Breast epithelium (tissue), 4 donors: ENCODE measurements at regions not wholly inside any gene's neighbourhood (a gene's known extent, or its start where the extent isn't known, plus 50 kb on each side); places are given as distances from the start of the nearest gene placed in this dataset.
"Not testable (repeated sequence)": the region's sequence is repeated elsewhere in the genome, so short reads cannot be mapped to it uniquely, and the experiment has no call there.

Experiments
- DNase-seq, 2 donors: peaks; one replicate each; pipeline ENCODE4 v3.0.0-alpha.2; 2019; ENCODE audit warnings: low spot score in 2 of 2
- H3K27ac ChIP-seq, 2 donors: fragments of 200-600 bp; sonication (generic) in 1 of 2; one replicate each; pipeline ENCODE4 v1.5.1; 2016 to 2019; ENCODE audit warnings: mild to moderate bottlenecking in 1 of 2
- H3K27me3 ChIP-seq, 2 donors: fragments of 200-600 bp; sonication (generic) in 1 of 2; one replicate each; pipeline versions ENCODE4 v1.5.1 to v1.6.0; 2017 to 2019; ENCODE audit warnings: control low read depth in 1 of 2, mild to moderate bottlenecking in 1 of 2
- H3K36me3 ChIP-seq: fragments of 200-600 bp; one replicate; pipeline ENCODE4 v1.5.1; 2019
- H3K4me1 ChIP-seq, 2 donors: fragments of 200-600 bp; sonication (generic); one replicate each; pipeline ENCODE4 v1.5.1; 2016 to 2019; ENCODE audit warnings: control low read depth in 1 of 2
- H3K4me3 ChIP-seq, 3 donors: fragments of 200-600 bp; sonication (generic); 1 replicate in 2 of 3; 2 replicates in 1 of 3; pipeline ENCODE4 v1.5.1; 2016 to 2019; ENCODE audit warnings: mild to moderate bottlenecking in 3 of 3, moderate library complexity in 2 of 3
- H3K9me3 ChIP-seq, 2 donors: fragments of 200-600 bp; sonication (generic) in 1 of 2; one replicate each; pipeline ENCODE4 v1.5.1; 2016 to 2019; ENCODE audit warnings: control low read depth in 1 of 2
- CTCF ChIP-seq, 3 donors: fragments of 450-650 bp; IDR thresholded peaks; one replicate each; pipeline ENCODE4 v1.5.1; 2016 to 2017; ENCODE audit warnings: antibody characterized with exemption in 3 of 3, mild to moderate bottlenecking in 3 of 3, moderate library complexity in 3 of 3
- POLR2A ChIP-seq: fragments of 450-650 bp; IDR thresholded peaks from one replicate; pipeline ENCODE4 v1.6.1; 2016; ENCODE audit warnings: antibody characterized with exemption, mild to moderate bottlenecking, moderate library complexity
- POLR2AphosphoS5 ChIP-seq, 3 donors: sonication (generic); formaldehyde crosslinking; IDR thresholded peaks; one replicate each; pipeline ENCODE4 v1.6.1; 2017; ENCODE audit warnings: antibody characterized with exemption in 3 of 3
- intact Hi-C: fragments of 100-400 bp; cut with DNase I; formaldehyde crosslinking; loops from one replicate; pipeline ENCODE4 v1.15.1; 2023; ENCODE audit warnings: low total_unique reads

GRCh38 chr6:53426117-53426516 lies 77.4 kb upstream of the ELOVL5 start:
- Histone ChIP-seq H3K36me3 (no peaks in the 10 kb centered on the region), H3K4me3 (no peak overlapping the region), H3K27ac (no peak overlapping the region), H3K4me1 (no peaks in the 10 kb centered on the region), H3K27me3 (no peaks in the 10 kb centered on the region), H3K9me3 (no peaks in the 10 kb centered on the region)
- no peak for TF ChIP-seq POLR2AphosphoS5 (IDR thresholded peaks at IDR 0.05)
- TF ChIP-seq POLR2A: no peak
- no peak for TF ChIP-seq CTCF (IDR thresholded peaks at IDR 0.05)
- DNase-seq: no peak
- intact Hi-C loops: no loop called here

DNA sequence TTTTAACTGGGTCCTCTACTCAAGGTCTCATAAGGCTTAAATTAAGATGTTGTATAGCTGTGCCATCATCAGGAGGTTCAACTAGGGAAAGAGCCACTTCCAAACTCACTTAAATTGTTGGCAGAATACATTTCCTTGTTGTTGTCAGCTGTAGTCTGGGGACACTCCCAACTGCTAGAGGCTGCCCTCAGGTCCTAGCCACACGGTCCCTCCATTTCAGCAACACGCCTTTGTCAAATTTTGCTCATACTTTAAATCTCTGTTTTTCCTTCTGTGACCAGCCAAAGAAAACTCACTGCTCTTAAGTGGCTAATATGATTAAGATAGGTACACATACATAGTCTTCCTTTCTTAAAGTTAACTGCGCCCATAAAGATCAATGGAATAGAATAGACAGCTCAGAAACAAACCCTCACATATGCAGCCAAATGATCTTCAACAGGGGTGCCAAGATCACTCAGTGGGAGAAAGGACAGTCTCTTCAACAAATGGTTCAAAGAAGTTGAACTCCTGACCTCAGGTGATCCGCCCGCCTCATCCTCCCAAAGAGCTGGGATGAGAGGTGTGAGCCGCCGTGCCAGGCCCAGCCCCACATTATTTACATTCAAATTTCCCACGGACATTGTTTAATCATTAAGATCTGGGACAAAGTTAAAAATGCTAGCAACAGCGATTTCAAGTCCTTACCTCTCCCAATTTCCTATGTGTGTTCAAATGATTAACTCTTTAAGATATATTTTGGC lies 76.4 kb upstream of the ELOVL5 start:
- no peaks in the 10 kb centered on the region for H3K9me3 ChIP-seq
- TF ChIP-seq POLR2AphosphoS5 (IDR thresholded peaks at IDR 0.05): no peak
- no peak for TF ChIP-seq CTCF (IDR thresholded peaks at IDR 0.05)
- no peak for TF ChIP-seq POLR2A
- no peaks in the 10 kb centered on the region for H3K36me3 ChIP-seq
- H3K4me1 ChIP-seq: no peaks in the 10 kb centered on the region
- intact Hi-C loops: no loop called here
- DNase-seq: no peak
- H3K27me3 ChIP-seq: no peaks in the 10 kb centered on the region
- no peak overlapping the region for H3K27ac ChIP-seq
- H3K4me3 ChIP-seq: no peak overlapping the region

GRCh38 chr6:53424300-53424699 lies 75.5 kb upstream of the ELOVL5 start:
- Histone ChIP-seq H3K36me3 (no peaks in the 10 kb centered on the region), H3K27ac (no peak overlapping the region), H3K27me3 (no peaks in the 10 kb centered on the region), H3K4me3 (no peak overlapping the region), H3K4me1 (no peaks in the 10 kb centered on the region), H3K9me3 (no peaks in the 10 kb centered on the region)
- intact Hi-C loops: no loop called here
- no peak for DNase-seq
- no peak for TF ChIP-seq POLR2AphosphoS5 (IDR thresholded peaks at IDR 0.05)
- TF ChIP-seq CTCF (IDR thresholded peaks at IDR 0.05): no peak
- no peak for TF ChIP-seq POLR2A

DNA sequence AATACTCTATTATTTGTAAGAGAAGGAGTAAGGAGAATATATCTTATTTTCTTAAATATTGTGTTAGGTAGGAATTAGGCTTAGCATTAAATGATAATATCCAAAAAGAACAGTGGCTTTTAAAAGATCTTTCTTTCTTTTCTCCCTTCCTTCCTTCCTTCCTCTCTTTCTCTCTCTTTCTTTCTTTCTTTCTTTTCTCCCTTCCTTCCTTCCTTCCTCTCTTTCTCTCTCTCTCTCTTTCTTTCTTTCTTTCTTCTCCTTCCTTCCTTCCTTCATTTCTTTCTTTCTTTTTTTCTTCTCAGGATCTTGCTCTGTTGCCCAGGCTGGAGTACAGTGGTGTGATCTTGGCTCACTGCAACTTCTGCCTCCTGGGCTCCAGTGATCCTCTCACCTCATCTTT lies 74.8 kb upstream of the ELOVL5 start:
- H3K27me3 ChIP-seq, H3K9me3 ChIP-seq, H3K4me3 ChIP-seq, H3K36me3 ChIP-seq, DNase-seq, H3K4me1 ChIP-seq, H3K27ac ChIP-seq, intact Hi-C loops: not testable (repeated sequence)

DNA sequence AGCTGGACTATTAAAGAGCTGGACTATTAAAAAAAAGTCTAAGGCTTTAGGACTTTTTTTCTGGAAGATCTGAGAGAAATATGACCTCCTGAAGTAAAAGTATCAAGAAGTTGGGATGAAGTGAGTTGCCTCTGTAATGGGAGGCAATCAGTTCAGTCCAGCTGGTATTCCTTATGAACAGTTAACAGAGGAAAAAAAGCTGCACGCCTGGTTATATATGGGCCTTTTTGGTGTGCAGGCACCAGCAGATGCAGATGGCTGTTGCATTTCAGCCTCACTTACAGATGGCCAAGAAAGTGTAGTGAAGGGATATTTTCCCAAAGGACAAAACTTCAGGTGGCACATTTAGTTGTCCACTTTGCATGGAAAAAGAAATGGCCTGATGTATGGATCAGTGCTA lies 70.3 kb upstream of the ELOVL5 start:
- Histone ChIP-seq H3K4me3 (no peak overlapping the region), H3K36me3 (no peaks in the 10 kb centered on the region), H3K27ac (no peak overlapping the region), H3K9me3 (no peaks in the 10 kb centered on the region), H3K4me1 (no peaks in the 10 kb centered on the region), H3K27me3 (no peaks in the 10 kb centered on the region)
- no peak for DNase-seq
- intact Hi-C loops: no loop called here
- TF ChIP-seq POLR2A (no peak), POLR2AphosphoS5 (IDR thresholded peaks at IDR 0.05) (no peak), CTCF (IDR thresholded peaks at IDR 0.05) (no peak)

- no peaks in the 10 kb centered on the region for H3K27me3 ChIP-seq
- TF ChIP-seq POLR2A (no peak), POLR2AphosphoS5 (IDR thresholded peaks at IDR 0.05) (no peak), CTCF (IDR thresholded peaks at IDR 0.05) (no peak)
- H3K27ac ChIP-seq: no peak overlapping the region
- no peak overlapping the region for H3K4me3 ChIP-seq
- no peaks in the 10 kb centered on the region for H3K36me3 ChIP-seq
- intact Hi-C loops: no loop called here
- H3K4me1 ChIP-seq: no peaks in the 10 kb centered on the region
- DNase-seq: no peak
- H3K9me3 ChIP-seq: no peaks in the 10 kb centered on the region
Observed at GRCh38 chr6:53418288-53418687, 69.5 kb upstream of the ELOVL5 start.
